ENCODE measurements at regions not wholly inside any gene's neighbourhood (a gene's known extent, or its start where the extent isn't known, plus 50 kb on each side); places are given as distances from the start of the nearest gene placed in this dataset.

DNA sequence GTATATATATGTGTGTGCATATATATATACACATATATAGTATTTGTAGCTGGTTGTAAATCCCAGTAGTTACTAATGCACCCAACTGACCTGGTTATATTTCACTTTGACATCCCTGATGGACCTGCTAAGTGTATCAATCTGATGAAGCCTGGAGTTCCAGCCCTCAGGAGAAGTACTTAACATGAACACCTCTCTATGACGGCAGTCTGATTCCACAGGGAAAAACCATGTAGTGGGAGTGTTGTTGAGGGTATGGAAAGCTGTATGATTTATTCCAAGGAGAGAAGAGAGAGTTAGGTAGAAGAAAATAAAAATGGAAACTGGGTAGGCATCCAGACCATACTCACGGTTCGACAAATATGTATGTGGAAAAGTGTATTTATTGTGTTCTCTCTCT lies 531.2 kb upstream of the SEMA6D start:
- Histone ChIP-seq H4K5ac (ENCODE audit: low read depth, low read length) (no peak overlapping the region), H4K91ac (ENCODE audit: insufficient read depth, low read depth, low read length) (no peak overlapping the region), H2AFZ (replicated peaks; ENCODE audit: low read length, poor library complexity) (no peak overlapping the region), H3K4me3 (ENCODE audit: insufficient read depth, low read depth, low read length) (no peak overlapping the region), H3K79me1 (ENCODE audit: low read depth in 1 of 2, low read length in 2 of 2) (no peaks in the 10 kb centered on the region), H3K9me3 (ENCODE audit: control insufficient read depth, insufficient read depth, low read length) (no peaks in the 10 kb centered on the region; the same call in 1 of the 2 replicates), H3K56ac (ENCODE audit: extremely low read depth, insufficient read depth, low read length) (no peak overlapping the region), H2AK9ac (replicated peaks; ENCODE audit: low read depth, low read length, poor library complexity) (no peak overlapping the region), H3K27ac (ENCODE audit: insufficient read depth, low read length) (no peak overlapping the region), H2AK5ac (ENCODE audit: low read depth, low read length) (no peak overlapping the region), H3K14ac (replicated peaks; ENCODE audit: low read depth, low read length) (no peak overlapping the region), H3K4me1 (ENCODE audit: control insufficient read depth, insufficient read depth, low read length) (peaks cover 3% of the 10 kb centered on the region; the same call in 1 of the 2 replicates), H2BK20ac (ENCODE audit: low read depth, low read length) (no peak overlapping the region), H3K36me3 (ENCODE audit: control insufficient read depth, insufficient read depth, low read length) (no peaks in the 10 kb centered on the region), H4K8ac (ENCODE audit: low read depth in 2 of 2, low read length in 2 of 2) (no peak overlapping the region), H3K4ac (ENCODE audit: low read depth, low read length) (no peak overlapping the region), H2BK120ac (ENCODE audit: low read depth, low read length) (no peak overlapping the region), H3K9ac (ENCODE audit: low read depth, low read length) (no peak overlapping the region), H2BK5ac (ENCODE audit: low read depth, low read length, poor library complexity, severe bottlenecking) (no peak overlapping the region), H4K20me1 (ENCODE audit: insufficient read depth, low read length) (no peaks in the 10 kb centered on the region), H3K4me2 (ENCODE audit: low read depth, low read length) (no peak overlapping the region), H3K27me3 (ENCODE audit: control insufficient read depth, insufficient read depth, low read length) (peaks cover 37% of the 10 kb centered on the region), H3K18ac (ENCODE audit: low read depth, low read length) (no peak overlapping the region), H3K9me1 (ENCODE audit: insufficient read depth, low read length) (no peaks in the 10 kb centered on the region), H3K23ac (ENCODE audit: low read depth, low read length) (no peak overlapping the region), H2BK15ac (ENCODE audit: low read depth, low read length) (no peak overlapping the region)
- no peak for ATAC-seq (ENCODE audit: low read depth)
- in situ Hi-C loops (cut with MboI; ENCODE audit: low sequenced_read_pairs) (no loop called here), dilution Hi-C loops (cut with HindIII; ENCODE audit: low sequenced_read_pairs, unreplicated experiment) (no loop called here), intact Hi-C loops (cut with micrococcal nuclease) (no loop called here)
- WGBS, 2 experiments (ENCODE audit: extremely low coverage in 2 of 2, insufficient read length in 1 of 2): no CpG with 5 or more reads among the region's 3 CpGs
- TF ChIP-seq, protein P1, sequence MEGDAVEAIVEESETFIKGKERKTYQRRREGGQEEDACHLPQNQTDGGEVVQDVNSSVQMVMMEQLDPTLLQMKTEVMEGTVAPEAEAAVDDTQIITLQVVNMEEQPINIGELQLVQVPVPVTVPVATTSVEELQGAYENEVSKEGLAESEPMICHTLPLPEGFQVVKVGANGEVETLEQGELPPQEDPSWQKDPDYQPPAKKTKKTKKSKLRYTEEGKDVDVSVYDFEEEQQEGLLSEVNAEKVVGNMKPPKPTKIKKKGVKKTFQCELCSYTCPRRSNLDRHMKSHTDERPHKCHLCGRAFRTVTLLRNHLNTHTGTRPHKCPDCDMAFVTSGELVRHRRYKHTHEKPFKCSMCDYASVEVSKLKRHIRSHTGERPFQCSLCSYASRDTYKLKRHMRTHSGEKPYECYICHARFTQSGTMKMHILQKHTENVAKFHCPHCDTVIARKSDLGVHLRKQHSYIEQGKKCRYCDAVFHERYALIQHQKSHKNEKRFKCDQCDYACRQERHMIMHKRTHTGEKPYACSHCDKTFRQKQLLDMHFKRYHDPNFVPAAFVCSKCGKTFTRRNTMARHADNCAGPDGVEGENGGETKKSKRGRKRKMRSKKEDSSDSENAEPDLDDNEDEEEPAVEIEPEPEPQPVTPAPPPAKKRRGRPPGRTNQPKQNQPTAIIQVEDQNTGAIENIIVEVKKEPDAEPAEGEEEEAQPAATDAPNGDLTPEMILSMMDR (conservative IDR thresholded peaks at IDR 0.05; ENCODE audit: low read depth, low read length): no peak
- no peak for TF ChIP-seq FOS (IDR thresholded peaks at IDR 0.05; ENCODE audit: low read depth, low read length)
- ChIA-PET POLR2A (ENCODE audit: unreplicated experiment) (no interaction called here), CTCF (interaction anchor here (0.6 kb wide), 1 partner anchor 1390 kb away, joined by 5 read pairs; no protein-coding TSS in a partner anchor)
- BruUV-seq (replicated peaks): no TSS peak
- DNase-seq: no peak

Measured in IMR-90 (cell line).